HEK293T (cell line): ENCODE measurements at regions not wholly inside any gene's neighbourhood (a gene's known extent, or its start where the extent isn't known, plus 50 kb on each side); places are given as distances from the start of the nearest gene placed in this dataset.

Source experiments
- ARNT ChIP-seq: fragments of 450-650 bp; IDR thresholded peaks from 2 replicates; pipeline ENCODE4 v1.6.1; 2017; ENCODE audit warnings: mild to moderate bottlenecking
- BHLHE40 ChIP-seq: fragments of 450-650 bp; IDR thresholded peaks from 2 replicates; pipeline ENCODE4 v1.6.1; 2016; ENCODE audit warnings: mild to moderate bottlenecking, moderate library complexity, borderline replicate concordance
- CTBP1 ChIP-seq: fragments of 450-650 bp; IDR thresholded peaks from 2 replicates; pipeline ENCODE4 v1.6.1; 2016; ENCODE audit warnings: borderline replicate concordance
- ELF4 ChIP-seq: fragments of 450-650 bp; IDR thresholded peaks from 2 replicates; pipeline ENCODE4 v1.6.1; 2017; ENCODE audit warnings: antibody characterized with exemption
- FOXA1 ChIP-seq: fragments of 450-650 bp; IDR thresholded peaks from 2 replicates; pipeline ENCODE4 v1.6.1; 2016; ENCODE audit warnings: mild to moderate bottlenecking
- FOXK2 ChIP-seq: fragments of 450-650 bp; IDR thresholded peaks from 2 replicates; pipeline ENCODE4 v1.6.1; 2016; ENCODE audit warnings: mild to moderate bottlenecking
- FOXM1 ChIP-seq: fragments of 450-650 bp; IDR thresholded peaks from 2 replicates; pipeline ENCODE4 v1.6.1; 2017; ENCODE audit warnings: mild to moderate bottlenecking, borderline replicate concordance
- L3MBTL2 ChIP-seq: fragments of 450-650 bp; conservative IDR thresholded peaks from 2 replicates; pipeline ENCODE4 v1.6.1; 2016; ENCODE audit warnings: mild to moderate bottlenecking
- NFRKB ChIP-seq: fragments of 450-650 bp; IDR thresholded peaks from 2 replicates; pipeline ENCODE4 v1.6.1; 2016; ENCODE audit warnings: mild to moderate bottlenecking, moderate library complexity
- PKNOX1 ChIP-seq: fragments of 450-650 bp; IDR thresholded peaks from 2 replicates; pipeline ENCODE4 v1.6.1; 2016
- SP1 ChIP-seq: fragments of 450-650 bp; IDR thresholded peaks from 2 replicates; pipeline ENCODE4 v1.6.1; 2017
- SUZ12 ChIP-seq: fragments of 450-650 bp; IDR thresholded peaks from 2 replicates; pipeline ENCODE4 v1.6.1; 2016; ENCODE audit warnings: mild to moderate bottlenecking
- TARDBP ChIP-seq: fragments of 450-650 bp; IDR thresholded peaks from 2 replicates; pipeline ENCODE4 v1.6.1; 2016
- ZNF384 ChIP-seq: fragments of 450-650 bp; IDR thresholded peaks from 2 replicates; pipeline ENCODE4 v1.6.1; 2016

DNA sequence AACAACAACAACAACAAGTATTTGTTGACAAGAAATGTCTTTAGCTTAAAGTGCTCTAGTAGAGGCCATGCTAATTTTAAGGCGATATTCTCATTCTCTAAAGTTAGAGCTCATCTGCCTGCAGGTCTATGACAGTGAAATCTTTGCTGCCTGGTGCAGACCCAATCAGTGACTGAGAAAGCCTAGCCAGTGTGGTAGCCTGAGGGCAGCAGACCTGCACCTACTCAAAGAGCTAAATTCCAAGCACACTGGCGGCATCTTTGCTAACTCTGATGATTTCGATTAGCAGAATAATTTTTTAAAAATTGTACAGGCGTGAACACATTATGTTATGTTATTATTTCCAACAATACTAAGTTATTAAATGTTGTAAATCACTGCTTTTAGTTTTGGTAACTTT is 228.8 kb upstream of the RGMA start:
- TF ChIP-seq TARDBP, result no peak
- TF ChIP-seq BHLHE40, result no peak
- no peak for TF ChIP-seq SP1
- TF ChIP-seq ARNT, result no peak
- TF ChIP-seq SUZ12, result no peak
- no peak for TF ChIP-seq PKNOX1
- TF ChIP-seq NFRKB, result no peak
- TF ChIP-seq FOXK2, result no peak
- no peak for TF ChIP-seq FOXA1
- TF ChIP-seq ZNF384, result no peak
- TF ChIP-seq ELF4, result no peak
- no peak for TF ChIP-seq L3MBTL2
- no peak for TF ChIP-seq FOXM1
- TF ChIP-seq CTBP1, result no peak
